ENCODE measurements at regions not wholly inside any gene's neighbourhood (a gene's known extent, or its start where the extent isn't known, plus 50 kb on each side); places are given as distances from the start of the nearest gene placed in this dataset.

DNA sequence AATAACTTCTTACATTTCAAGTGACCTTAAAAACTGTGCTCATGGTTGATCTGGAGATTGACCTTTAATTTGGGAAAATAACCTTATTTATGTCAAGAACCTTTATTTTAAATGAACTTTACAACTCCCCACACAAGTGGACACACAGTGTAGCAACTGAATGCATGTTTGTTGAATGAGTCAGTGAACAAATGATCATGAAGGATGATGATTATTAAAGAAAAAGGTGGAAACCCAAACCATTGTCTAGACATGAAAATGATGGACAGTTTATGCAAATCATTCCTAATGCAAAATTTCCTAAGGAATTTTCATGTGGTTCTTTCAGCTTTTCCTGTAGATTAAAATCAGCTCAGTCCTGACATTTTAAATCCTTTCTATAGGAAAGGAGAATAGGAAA lies 439.8 kb upstream of the RUNX1 start:
- Histone ChIP-seq H3K27me3 (ENCODE audit: insufficient read depth, poor library complexity, severe bottlenecking) (peaks cover 3% of the 10 kb centered on the region), H3K4me3 (replicated peaks; ENCODE audit: insufficient read depth, low read length) (no peak overlapping the region), H3K27ac (replicated peaks) (no peak overlapping the region)
- TF ChIP-seq, protein P1, sequence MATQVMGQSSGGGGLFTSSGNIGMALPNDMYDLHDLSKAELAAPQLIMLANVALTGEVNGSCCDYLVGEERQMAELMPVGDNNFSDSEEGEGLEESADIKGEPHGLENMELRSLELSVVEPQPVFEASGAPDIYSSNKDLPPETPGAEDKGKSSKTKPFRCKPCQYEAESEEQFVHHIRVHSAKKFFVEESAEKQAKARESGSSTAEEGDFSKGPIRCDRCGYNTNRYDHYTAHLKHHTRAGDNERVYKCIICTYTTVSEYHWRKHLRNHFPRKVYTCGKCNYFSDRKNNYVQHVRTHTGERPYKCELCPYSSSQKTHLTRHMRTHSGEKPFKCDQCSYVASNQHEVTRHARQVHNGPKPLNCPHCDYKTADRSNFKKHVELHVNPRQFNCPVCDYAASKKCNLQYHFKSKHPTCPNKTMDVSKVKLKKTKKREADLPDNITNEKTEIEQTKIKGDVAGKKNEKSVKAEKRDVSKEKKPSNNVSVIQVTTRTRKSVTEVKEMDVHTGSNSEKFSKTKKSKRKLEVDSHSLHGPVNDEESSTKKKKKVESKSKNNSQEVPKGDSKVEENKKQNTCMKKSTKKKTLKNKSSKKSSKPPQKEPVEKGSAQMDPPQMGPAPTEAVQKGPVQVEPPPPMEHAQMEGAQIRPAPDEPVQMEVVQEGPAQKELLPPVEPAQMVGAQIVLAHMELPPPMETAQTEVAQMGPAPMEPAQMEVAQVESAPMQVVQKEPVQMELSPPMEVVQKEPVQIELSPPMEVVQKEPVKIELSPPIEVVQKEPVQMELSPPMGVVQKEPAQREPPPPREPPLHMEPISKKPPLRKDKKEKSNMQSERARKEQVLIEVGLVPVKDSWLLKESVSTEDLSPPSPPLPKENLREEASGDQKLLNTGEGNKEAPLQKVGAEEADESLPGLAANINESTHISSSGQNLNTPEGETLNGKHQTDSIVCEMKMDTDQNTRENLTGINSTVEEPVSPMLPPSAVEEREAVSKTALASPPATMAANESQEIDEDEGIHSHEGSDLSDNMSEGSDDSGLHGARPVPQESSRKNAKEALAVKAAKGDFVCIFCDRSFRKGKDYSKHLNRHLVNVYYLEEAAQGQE (IDR thresholded peaks at IDR 0.05; ENCODE audit: insufficient replicate concordance, low read depth): no peak
- no peak for TF ChIP-seq POLR2AphosphoS5 (IDR thresholded peaks at IDR 0.05; ENCODE audit: low read depth)
- no peak for TF ChIP-seq GABPA (IDR thresholded peaks at IDR 0.05; ENCODE audit: low read depth)
- TF ChIP-seq, protein P2, sequence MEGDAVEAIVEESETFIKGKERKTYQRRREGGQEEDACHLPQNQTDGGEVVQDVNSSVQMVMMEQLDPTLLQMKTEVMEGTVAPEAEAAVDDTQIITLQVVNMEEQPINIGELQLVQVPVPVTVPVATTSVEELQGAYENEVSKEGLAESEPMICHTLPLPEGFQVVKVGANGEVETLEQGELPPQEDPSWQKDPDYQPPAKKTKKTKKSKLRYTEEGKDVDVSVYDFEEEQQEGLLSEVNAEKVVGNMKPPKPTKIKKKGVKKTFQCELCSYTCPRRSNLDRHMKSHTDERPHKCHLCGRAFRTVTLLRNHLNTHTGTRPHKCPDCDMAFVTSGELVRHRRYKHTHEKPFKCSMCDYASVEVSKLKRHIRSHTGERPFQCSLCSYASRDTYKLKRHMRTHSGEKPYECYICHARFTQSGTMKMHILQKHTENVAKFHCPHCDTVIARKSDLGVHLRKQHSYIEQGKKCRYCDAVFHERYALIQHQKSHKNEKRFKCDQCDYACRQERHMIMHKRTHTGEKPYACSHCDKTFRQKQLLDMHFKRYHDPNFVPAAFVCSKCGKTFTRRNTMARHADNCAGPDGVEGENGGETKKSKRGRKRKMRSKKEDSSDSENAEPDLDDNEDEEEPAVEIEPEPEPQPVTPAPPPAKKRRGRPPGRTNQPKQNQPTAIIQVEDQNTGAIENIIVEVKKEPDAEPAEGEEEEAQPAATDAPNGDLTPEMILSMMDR (IDR thresholded peaks at IDR 0.05; ENCODE audit: insufficient read depth, low read length): no peak
- no peak for TF ChIP-seq SPI1 (IDR thresholded peaks at IDR 0.05; ENCODE audit: borderline replicate concordance, low read depth)
- no peak for DNase-seq (ENCODE audit: low read depth in 1 of 2, low spot score in 1 of 2)

DNA sequence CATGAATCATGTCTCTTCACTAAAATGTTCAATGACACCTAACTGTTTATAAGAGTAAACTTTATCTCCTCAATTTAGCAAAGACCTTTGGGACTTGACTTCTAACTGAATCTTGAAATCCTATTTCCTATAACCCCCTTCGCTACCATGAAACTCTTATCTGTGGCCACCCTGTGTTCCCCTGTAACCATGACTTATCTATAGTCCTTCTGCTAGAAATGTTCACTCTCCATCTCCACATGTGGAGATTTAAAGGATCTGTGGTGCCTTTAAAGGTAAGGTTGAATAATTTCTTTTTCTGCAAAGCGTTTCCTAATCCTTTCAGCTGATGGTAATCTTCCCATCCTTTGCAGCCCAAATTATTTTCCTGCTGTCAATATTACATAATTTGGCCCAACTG lies 436.3 kb upstream of the RUNX1 start:
- DNase-seq (ENCODE audit: low read depth in 1 of 2, low spot score in 1 of 2): no peak
- no peak overlapping the region for H3K27ac ChIP-seq (replicated peaks)
- no peak overlapping the region for H3K4me3 ChIP-seq (replicated peaks; ENCODE audit: insufficient read depth, low read length)
- TF ChIP-seq, protein P1 (IDR thresholded peaks at IDR 0.05; ENCODE audit: insufficient replicate concordance, low read depth): no peak
- TF ChIP-seq GABPA (IDR thresholded peaks at IDR 0.05; ENCODE audit: low read depth) (no peak), POLR2AphosphoS5 (IDR thresholded peaks at IDR 0.05; ENCODE audit: low read depth) (no peak)
- H3K27me3 ChIP-seq (ENCODE audit: insufficient read depth, poor library complexity, severe bottlenecking): peaks cover 3% of the 10 kb centered on the region

DNA sequence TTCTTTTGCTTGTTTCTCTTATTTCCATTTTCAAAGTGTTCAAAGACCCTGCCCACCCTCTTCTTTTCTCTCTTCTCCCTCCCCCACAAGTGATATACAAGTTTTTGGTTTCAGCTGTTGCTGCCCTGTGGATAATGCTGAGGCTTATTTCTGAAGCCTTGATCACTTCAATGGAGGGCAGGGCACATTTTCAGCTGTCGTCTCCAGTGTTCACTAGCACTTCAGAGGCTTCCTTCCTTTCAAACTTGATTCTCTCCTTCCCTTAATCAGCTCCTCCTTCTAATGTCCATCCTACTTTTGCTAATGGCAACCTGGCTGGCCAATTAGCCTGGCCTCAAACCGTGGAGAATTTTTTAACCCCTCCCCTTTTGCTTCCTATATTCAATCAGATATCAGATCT lies 435.7 kb upstream of the RUNX1 start:
- peaks cover 3% of the 10 kb centered on the region for H3K27me3 ChIP-seq (ENCODE audit: insufficient read depth, poor library complexity, severe bottlenecking)

More for the DNA sequence above, 435.7 kb upstream of the RUNX1 start:
- no peak overlapping the region for H3K27ac ChIP-seq (replicated peaks)
- no peak overlapping the region for H3K4me3 ChIP-seq (replicated peaks; ENCODE audit: insufficient read depth, low read length)
- TF ChIP-seq GABPA (IDR thresholded peaks at IDR 0.05; ENCODE audit: low read depth): no peak
- TF ChIP-seq POLR2AphosphoS5 (IDR thresholded peaks at IDR 0.05; ENCODE audit: low read depth): no peak
- TF ChIP-seq, protein P2 (IDR thresholded peaks at IDR 0.05; ENCODE audit: insufficient read depth, low read length): no peak
- no peak for TF ChIP-seq SPI1 (IDR thresholded peaks at IDR 0.05; ENCODE audit: borderline replicate concordance, low read depth)
- TF ChIP-seq, protein P1 (IDR thresholded peaks at IDR 0.05; ENCODE audit: insufficient replicate concordance, low read depth): no peak
- DNase-seq (ENCODE audit: low read depth in 1 of 2, low spot score in 1 of 2): no peak

Measured in HL-60 (cell line).